Neural cell (in vitro differentiated cells): ENCODE measurements at regions not wholly inside any gene's neighbourhood (a gene's known extent, or its start where the extent isn't known, plus 50 kb on each side); places are given as distances from the start of the nearest gene placed in this dataset.

Source experiments
- H2AFZ ChIP-seq: fragments of 200-600, 300-800 bp; sonication (generic), shearing (Covaris generic); 2 replicates; pipeline ENCODE4 v1.6.0; 2014; ENCODE audit warnings: low read depth, mild to moderate bottlenecking, antibody characterized with exemption, low read length, moderate library complexity
- H3F3A ChIP-seq: fragments of 200-600 bp; shearing (Covaris generic); 2 replicates; pipeline ENCODE4 v1.6.1; 2016; ENCODE audit warnings: mild to moderate bottlenecking, moderate library complexity, mixed read lengths, antibody characterized with exemption, low read length; ENCODE audit not compliant: insufficient read depth, poor library complexity, severe bottlenecking
- H3K27ac ChIP-seq: fragments of 200-600, 300-800 bp; sonication (generic), shearing (Covaris generic); 2 replicates; pipeline ENCODE4 v1.5.1; 2014; ENCODE audit warnings: mild to moderate bottlenecking, low read length, moderate library complexity
- H3K27me3 ChIP-seq: fragments of 300-800, 200-600 bp; sonication (generic), shearing (Covaris generic); 2 replicates; pipeline ENCODE4 v1.6.0; 2014; ENCODE audit warnings: mild to moderate bottlenecking, low read depth, low read length, moderate library complexity; ENCODE audit not compliant: insufficient read depth
- H3K36me3 ChIP-seq: fragments of 300-800, 200-600 bp; sonication (generic), shearing (Covaris generic); 2 replicates; pipeline ENCODE4 v1.5.1; 2014; ENCODE audit warnings: mild to moderate bottlenecking, antibody characterized with exemption, low read length, moderate library complexity; ENCODE audit not compliant: insufficient read depth
- H3K4me2 ChIP-seq: fragments of 300-800, 200-600 bp; sonication (generic), shearing (Covaris generic); 2 replicates; pipeline ENCODE4 v1.6.0; 2014; ENCODE audit warnings: mild to moderate bottlenecking, low read length
- H3K4me3 ChIP-seq: fragments of 300-800, 200-600 bp; sonication (generic), shearing (Covaris generic); 2 replicates; pipeline ENCODE4 v1.5.1; 2014; ENCODE audit warnings: mild to moderate bottlenecking, low read length, moderate library complexity
- H3K79me2 ChIP-seq: fragments of 200-600 bp; shearing (Covaris generic); replicated peaks from 2 replicates; pipeline ENCODE4 v1.6.0; 2014; ENCODE audit warnings: mild to moderate bottlenecking, low read length, moderate library complexity; ENCODE audit not compliant: insufficient read depth
- H3K9ac ChIP-seq: fragments of 300-800, 200-600 bp; sonication (generic), shearing (Covaris generic); 2 replicates; pipeline ENCODE4 v1.6.1; 2016; ENCODE audit warnings: mild to moderate bottlenecking, low read length, mixed read lengths
- H3K9me2 ChIP-seq: fragments of 200-600 bp; shearing (Covaris generic); 2 replicates; pipeline ENCODE4 v1.6.1; 2016; ENCODE audit warnings: mild to moderate bottlenecking, low read length, mixed read lengths; ENCODE audit not compliant: insufficient read depth
- H3K9me3 ChIP-seq: fragments of 200-600, 300-800 bp; sonication (generic), shearing (Covaris generic); 2 replicates; pipeline ENCODE4 v1.6.1; 2016; ENCODE audit warnings: mild to moderate bottlenecking, mixed run types, low read length, moderate library complexity, mixed read lengths
- H4K20me1 ChIP-seq: fragments of 200-600 bp; shearing (Covaris generic); 2 replicates; pipeline ENCODE4 v1.6.1; 2016; ENCODE audit warnings: mild to moderate bottlenecking, mixed run types; ENCODE audit not compliant: insufficient read depth
- EP300 ChIP-seq: fragments of 450-650 bp; conservative IDR thresholded peaks from 2 replicates; pipeline ENCODE4 v1.6.1; 2014; ENCODE audit warnings: antibody characterized with exemption, mild to moderate bottlenecking, moderate library complexity; ENCODE audit not compliant: poor library complexity, severe bottlenecking
- EZH2 ChIP-seq: fragments of 200-600, 300-800 bp; shearing (Covaris generic), sonication (generic); IDR thresholded peaks from 2 replicates; pipeline ENCODE4 v1.6.1; 2014; ENCODE audit warnings: antibody characterized with exemption, low read length, borderline replicate concordance, mild to moderate bottlenecking; ENCODE audit not compliant: insufficient read depth, poor library complexity, severe bottlenecking
- MXI1 ChIP-seq: fragments of 450-650 bp; conservative IDR thresholded peaks from 2 replicates; pipeline ENCODE4 v1.6.1; 2014; ENCODE audit warnings: antibody characterized with exemption, mild to moderate bottlenecking; ENCODE audit not compliant: poor library complexity, severe bottlenecking
- POLR2AphosphoS5 ChIP-seq: IDR thresholded peaks from 2 replicates; pipeline ENCODE4 v1.6.1; 2012
- RAD21 ChIP-seq: fragments of 450-650 bp; conservative IDR thresholded peaks from 2 replicates; pipeline ENCODE4 v1.6.1; 2014; ENCODE audit warnings: antibody characterized with exemption, mild to moderate bottlenecking, moderate library complexity
- SMC3 ChIP-seq: fragments of 450-650 bp; conservative IDR thresholded peaks from 2 replicates; pipeline ENCODE4 v1.6.1; 2014; ENCODE audit warnings: antibody characterized with exemption, mild to moderate bottlenecking, moderate library complexity; ENCODE audit not compliant: poor library complexity
- TAF1 ChIP-seq: IDR thresholded peaks from 2 replicates; pipeline ENCODE4 v1.6.1; 2012; ENCODE audit warnings: low read depth
- TF ChIP-seq, protein P1 (sequence below): IDR thresholded peaks from 2 replicates; pipeline ENCODE4 v1.6.1; 2012; ENCODE audit warnings: borderline replicate concordance
- TF ChIP-seq, protein P2 (sequence below): fragments of 450-650 bp; IDR thresholded peaks from 2 replicates; pipeline ENCODE4 v1.5.1; 2014; ENCODE audit warnings: antibody characterized with exemption, mild to moderate bottlenecking, moderate library complexity; ENCODE audit not compliant: poor library complexity, severe bottlenecking

DNA sequence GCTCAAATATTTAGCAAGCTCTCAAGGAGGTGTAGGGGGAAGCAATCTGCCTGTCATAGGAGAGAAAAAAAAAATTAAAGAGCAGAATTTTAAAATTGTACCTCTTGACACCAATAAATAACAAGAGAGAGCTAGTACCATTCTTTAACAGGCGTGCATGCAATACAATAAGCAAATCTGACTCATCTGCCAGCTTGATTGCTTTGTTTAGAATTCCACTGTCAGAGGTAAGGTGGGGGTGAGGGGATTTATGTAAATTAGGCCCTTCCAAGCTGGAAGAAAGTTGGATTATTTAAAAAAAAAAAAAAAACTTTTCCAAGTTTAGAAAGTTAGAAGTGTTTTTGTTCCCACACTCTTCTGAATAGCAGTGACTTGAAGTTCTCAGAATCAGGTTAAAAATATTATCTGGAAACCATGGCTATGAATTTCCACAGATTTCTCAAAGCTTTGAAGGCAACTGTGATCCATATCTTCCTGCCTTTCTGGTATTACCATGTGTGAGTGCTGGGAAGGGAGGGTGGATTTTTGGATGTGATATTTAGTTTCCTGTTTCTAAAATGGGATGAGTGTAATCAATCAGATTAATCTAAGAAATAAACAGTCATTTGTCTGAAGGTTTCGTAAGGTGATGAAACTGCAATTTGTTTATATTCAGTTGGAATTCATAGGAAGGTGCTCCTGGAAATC, 477.5 kb downstream of the TLE4 start:
- Histone ChIP-seq H3F3A (no peaks in the 10 kb centered on the region), H3K27ac (no peak overlapping the region), H4K20me1 (no peaks in the 10 kb centered on the region), H3K9me3 (no peaks in the 10 kb centered on the region), H3K27me3 (no peaks in the 10 kb centered on the region), H2AFZ (no peak overlapping the region), H3K4me3 (no peak overlapping the region), H3K9me2 (no peaks in the 10 kb centered on the region), H3K79me2 (no peaks in the 10 kb centered on the region), H3K4me2 (peak overlapping the region; percentile 4), H3K9ac (no peak overlapping the region), H3K36me3 (no peaks in the 10 kb centered on the region)
- no peak for TF ChIP-seq TAF1
- no peak for TF ChIP-seq MXI1
- TF ChIP-seq EZH2 = no peak
- no peak for TF ChIP-seq EP300
- TF ChIP-seq RAD21 = no peak
- TF ChIP-seq, protein P1, sequence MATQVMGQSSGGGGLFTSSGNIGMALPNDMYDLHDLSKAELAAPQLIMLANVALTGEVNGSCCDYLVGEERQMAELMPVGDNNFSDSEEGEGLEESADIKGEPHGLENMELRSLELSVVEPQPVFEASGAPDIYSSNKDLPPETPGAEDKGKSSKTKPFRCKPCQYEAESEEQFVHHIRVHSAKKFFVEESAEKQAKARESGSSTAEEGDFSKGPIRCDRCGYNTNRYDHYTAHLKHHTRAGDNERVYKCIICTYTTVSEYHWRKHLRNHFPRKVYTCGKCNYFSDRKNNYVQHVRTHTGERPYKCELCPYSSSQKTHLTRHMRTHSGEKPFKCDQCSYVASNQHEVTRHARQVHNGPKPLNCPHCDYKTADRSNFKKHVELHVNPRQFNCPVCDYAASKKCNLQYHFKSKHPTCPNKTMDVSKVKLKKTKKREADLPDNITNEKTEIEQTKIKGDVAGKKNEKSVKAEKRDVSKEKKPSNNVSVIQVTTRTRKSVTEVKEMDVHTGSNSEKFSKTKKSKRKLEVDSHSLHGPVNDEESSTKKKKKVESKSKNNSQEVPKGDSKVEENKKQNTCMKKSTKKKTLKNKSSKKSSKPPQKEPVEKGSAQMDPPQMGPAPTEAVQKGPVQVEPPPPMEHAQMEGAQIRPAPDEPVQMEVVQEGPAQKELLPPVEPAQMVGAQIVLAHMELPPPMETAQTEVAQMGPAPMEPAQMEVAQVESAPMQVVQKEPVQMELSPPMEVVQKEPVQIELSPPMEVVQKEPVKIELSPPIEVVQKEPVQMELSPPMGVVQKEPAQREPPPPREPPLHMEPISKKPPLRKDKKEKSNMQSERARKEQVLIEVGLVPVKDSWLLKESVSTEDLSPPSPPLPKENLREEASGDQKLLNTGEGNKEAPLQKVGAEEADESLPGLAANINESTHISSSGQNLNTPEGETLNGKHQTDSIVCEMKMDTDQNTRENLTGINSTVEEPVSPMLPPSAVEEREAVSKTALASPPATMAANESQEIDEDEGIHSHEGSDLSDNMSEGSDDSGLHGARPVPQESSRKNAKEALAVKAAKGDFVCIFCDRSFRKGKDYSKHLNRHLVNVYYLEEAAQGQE = no peak
- no peak for TF ChIP-seq SMC3

DNA sequence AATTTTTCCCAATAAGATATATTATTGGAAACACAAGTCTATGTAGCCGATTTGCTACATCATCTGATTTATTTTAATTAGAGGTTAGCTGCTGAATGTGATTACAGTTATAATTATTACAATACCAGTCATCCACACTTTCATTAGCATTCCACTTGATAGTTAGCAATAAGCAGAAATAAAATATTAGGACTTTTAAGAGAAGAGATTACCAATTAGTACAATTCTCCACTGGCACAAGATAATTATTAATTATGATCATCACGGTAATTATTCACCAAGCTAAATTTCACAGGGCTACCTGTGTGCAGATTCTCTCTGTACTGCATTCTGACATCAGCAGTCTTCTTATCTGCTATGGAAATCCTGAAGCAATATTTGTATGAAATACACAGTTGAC, 474.7 kb downstream of the TLE4 start:
- Histone ChIP-seq H3K9me3 (no peaks in the 10 kb centered on the region), H3K9ac (no peak overlapping the region), H3K4me2 (no peak overlapping the region), H3K27ac (no peak overlapping the region), H4K20me1 (no peaks in the 10 kb centered on the region), H3K4me3 (no peak overlapping the region), H3F3A (no peaks in the 10 kb centered on the region), H3K79me2 (no peaks in the 10 kb centered on the region), H2AFZ (no peak overlapping the region), H3K27me3 (no peaks in the 10 kb centered on the region), H3K9me2 (no peaks in the 10 kb centered on the region), H3K36me3 (no peaks in the 10 kb centered on the region)
- TF ChIP-seq MXI1 (no peak), RAD21 (no peak), SMC3 (no peak), POLR2AphosphoS5 (no peak), EZH2 (no peak), EP300 (no peak)
- TF ChIP-seq, protein P2, sequence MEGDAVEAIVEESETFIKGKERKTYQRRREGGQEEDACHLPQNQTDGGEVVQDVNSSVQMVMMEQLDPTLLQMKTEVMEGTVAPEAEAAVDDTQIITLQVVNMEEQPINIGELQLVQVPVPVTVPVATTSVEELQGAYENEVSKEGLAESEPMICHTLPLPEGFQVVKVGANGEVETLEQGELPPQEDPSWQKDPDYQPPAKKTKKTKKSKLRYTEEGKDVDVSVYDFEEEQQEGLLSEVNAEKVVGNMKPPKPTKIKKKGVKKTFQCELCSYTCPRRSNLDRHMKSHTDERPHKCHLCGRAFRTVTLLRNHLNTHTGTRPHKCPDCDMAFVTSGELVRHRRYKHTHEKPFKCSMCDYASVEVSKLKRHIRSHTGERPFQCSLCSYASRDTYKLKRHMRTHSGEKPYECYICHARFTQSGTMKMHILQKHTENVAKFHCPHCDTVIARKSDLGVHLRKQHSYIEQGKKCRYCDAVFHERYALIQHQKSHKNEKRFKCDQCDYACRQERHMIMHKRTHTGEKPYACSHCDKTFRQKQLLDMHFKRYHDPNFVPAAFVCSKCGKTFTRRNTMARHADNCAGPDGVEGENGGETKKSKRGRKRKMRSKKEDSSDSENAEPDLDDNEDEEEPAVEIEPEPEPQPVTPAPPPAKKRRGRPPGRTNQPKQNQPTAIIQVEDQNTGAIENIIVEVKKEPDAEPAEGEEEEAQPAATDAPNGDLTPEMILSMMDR = no peak
- TF ChIP-seq, protein P1 = no peak
